ENCODE measurements at regions not wholly inside any gene's neighbourhood (a gene's known extent, or its start where the extent isn't known, plus 50 kb on each side); places are given as distances from the start of the nearest gene placed in this dataset.

- intact Hi-C loops (cut with micrococcal nuclease; ENCODE audit: unreplicated experiment), result no loop called here
- no peak overlapping the region for H3K27ac ChIP-seq (ENCODE audit: control insufficient read depth, insufficient read depth)
- no peak for FAIRE-seq
- H3K4me3 ChIP-seq, result no peak overlapping the region
- no TSS peak for BruUV-seq (replicated peaks)
- no peaks in the 10 kb centered on the region for H3K36me3 ChIP-seq (ENCODE audit: control insufficient read depth in 2 of 2, insufficient read depth in 2 of 2, low read length in 1 of 2)
- RAD21 ChIA-PET (ENCODE audit: unreplicated experiment), result no interaction called here
- CTCF ChIA-PET, result interaction anchor here (1.0 to 1.1 kb wide), 2 partner anchors 17 to 33 kb away, joined by 3 to 4 read pairs; no protein-coding TSS in a partner anchor
- DNase-seq (ENCODE audit: low read depth, low spot score), result no peak
- H4K20me1 ChIP-seq (ENCODE audit: control insufficient read depth, insufficient read depth), result no peaks in the 10 kb centered on the region
- H2AFZ ChIP-seq (ENCODE audit: control insufficient read depth, low read depth, low read length), result no peak overlapping the region
- in situ Hi-C loops (cut with MboI), result no loop called here
- H3K79me2 ChIP-seq (ENCODE audit: control insufficient read depth, insufficient read depth, low read length), result no peaks in the 10 kb centered on the region
- H3K9me3 ChIP-seq (replicated peaks; ENCODE audit: control insufficient read depth, insufficient read depth, low read length), result no peaks in the 10 kb centered on the region
- H3K4me2 ChIP-seq (ENCODE audit: control insufficient read depth, insufficient read depth), result no peak overlapping the region
- 42% methylated on average over 7 of the region's 7 CpGs for WGBS (ENCODE audit: insufficient coverage, insufficient replicate concordance, low lambda C conversion rate, missing lambda C conversion rate)
- no peak overlapping the region for H3K9ac ChIP-seq (ENCODE audit: control insufficient read depth, insufficient read depth, low read length)
- no peak for TF ChIP-seq RUNX3 (IDR thresholded peaks at IDR 0.05; ENCODE audit: low read length)
- no peak for TF ChIP-seq FOXK2 (IDR thresholded peaks at IDR 0.05)
- no peak for TF ChIP-seq BCL11A (IDR thresholded peaks at IDR 0.05; ENCODE audit: low read depth, low read length)
- no peak for TF ChIP-seq JUND (IDR thresholded peaks at IDR 0.05; ENCODE audit: low read depth, low read length)
- TF ChIP-seq ZBTB4 (CRISPR knock-in tag; IDR thresholded peaks at IDR 0.05), result no peak
- TF ChIP-seq NFYA (IDR thresholded peaks at IDR 0.05; ENCODE audit: borderline replicate concordance, low read depth, low read length), result no peak
- TF ChIP-seq IRF3 (IDR thresholded peaks at IDR 0.05), result no peak
- no peak for TF ChIP-seq MYC (IDR thresholded peaks at IDR 0.05; ENCODE audit: insufficient read depth, insufficient read length, insufficient replicate concordance, low read length, severe bottlenecking)
- TF ChIP-seq YBX1 (IDR thresholded peaks at IDR 0.05), result no peak
- TF ChIP-seq ZNF24 (IDR thresholded peaks at IDR 0.05), result no peak
- no peak for TF ChIP-seq CBFB (IDR thresholded peaks at IDR 0.05; ENCODE audit: low read depth)
- peaks cover 0 to 2% of the 10 kb centered on the region in 2 experiments; a peak in 3 of 4 replicates for H3K27me3 ChIP-seq (replicated peaks in 1 of 2; ENCODE audit: control insufficient read depth in 2 of 2, insufficient read depth in 2 of 2, low read length in 1 of 2)
- no peak for ATAC-seq
- H3K4me1 ChIP-seq (ENCODE audit: control insufficient read depth, insufficient read depth, low read length), result no peaks in the 10 kb centered on the region
- SMC1A ChIA-PET (ENCODE audit: uncharacterized antibody, unreplicated experiment), result no interaction called here
- POLR2A ChIA-PET, result no interaction called here
Observed at GRCh38 chr5:174343826-174344225, 298.3 kb downstream of the NSG2 start.

Data from GM12878 (cell line).